Activated naive CD4-positive, alpha-beta T cell treated with anti-CD3 and anti-CD28 coated beads, Interleukin-2, amount 10 ng/mL, durations not matched to agents 7 days and 5 days (primary cell): ENCODE measurements at regions not wholly inside any gene's neighbourhood (a gene's known extent, or its start where the extent isn't known, plus 50 kb on each side); places are given as distances from the start of the nearest gene placed in this dataset.
"Not testable (repeated sequence)": the region's sequence is repeated elsewhere in the genome, so short reads cannot be mapped to it uniquely, and the experiment has no call there.

Experiments used
- CTCF ChIA-PET: fragments of 350-600 bp; sonication (Branson Sonifier 250); formaldehyde crosslinking; loops from one replicate; lab custom pipeline; 2021; ENCODE audit warnings: antibody characterized with exemption; lab: Charles Lee
- DNase-seq: peaks from one replicate; pipeline ENCODE4 v3.0.0-alpha.2; 2020
- H3K27ac Mint-ChIP-seq: one replicate; pipeline ENCODE4 v1.8.0; 2021; ENCODE audit warnings: mild to moderate bottlenecking, moderate library complexity, mixed read lengths
- H3K27me3 Mint-ChIP-seq: one replicate; pipeline ENCODE4 v1.8.0; 2021; ENCODE audit warnings: mild to moderate bottlenecking, mixed read lengths
- H3K36me3 Mint-ChIP-seq: one replicate; pipeline ENCODE4 v1.8.0; 2021; ENCODE audit warnings: mixed read lengths
- H3K4me1 Mint-ChIP-seq: one replicate; pipeline ENCODE4 v1.8.0; 2021; ENCODE audit warnings: mixed read lengths
- H3K4me3 Mint-ChIP-seq: one replicate; pipeline ENCODE4 v1.8.0; 2021; ENCODE audit warnings: mild to moderate bottlenecking, moderate library complexity, mixed read lengths
- H3K9me3 Mint-ChIP-seq: one replicate; pipeline ENCODE4 v1.8.0; 2021; ENCODE audit warnings: mixed read lengths

DNA sequence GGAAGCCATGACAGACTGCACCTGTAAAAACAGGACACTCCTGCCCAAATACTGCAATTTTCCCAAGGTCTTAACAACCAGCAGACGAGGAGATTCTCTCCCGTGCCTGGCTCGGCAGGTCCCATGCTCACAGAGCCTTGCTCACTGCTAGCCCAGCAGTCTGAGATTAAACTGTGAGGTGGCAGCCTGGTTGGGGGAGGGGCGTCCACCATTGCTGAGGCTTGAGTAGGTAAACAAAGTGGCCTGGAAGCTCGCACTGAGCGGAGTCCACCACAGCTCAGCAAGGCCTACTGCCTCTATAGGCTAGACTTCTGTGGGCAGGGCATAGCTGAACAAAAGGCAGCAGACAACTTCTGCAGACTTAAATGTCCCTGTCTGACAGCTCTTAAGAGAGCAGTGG, 80.3 kb downstream of the ANXA5 start:
- DNase-seq, H3K36me3 Mint-ChIP-seq, H3K4me1 Mint-ChIP-seq, H3K4me3 Mint-ChIP-seq, CTCF ChIA-PET, H3K9me3 Mint-ChIP-seq, H3K27ac Mint-ChIP-seq, H3K27me3 Mint-ChIP-seq: not testable (repeated sequence)

- Mint-ChIP-seq H3K27ac (no peak overlapping the region), H3K4me3 (no peak overlapping the region), H3K27me3 (peaks cover 4% of the 10 kb centered on the region), H3K9me3 (no peaks in the 10 kb centered on the region), H3K36me3 (no peaks in the 10 kb centered on the region), H3K4me1 (no peaks in the 10 kb centered on the region)
- CTCF ChIA-PET, result no interaction called here
- DNase-seq, result no peak
Measured at GRCh38 chr4:121614101-121614500, 82.7 kb downstream of the ANXA5 start.

DNA sequence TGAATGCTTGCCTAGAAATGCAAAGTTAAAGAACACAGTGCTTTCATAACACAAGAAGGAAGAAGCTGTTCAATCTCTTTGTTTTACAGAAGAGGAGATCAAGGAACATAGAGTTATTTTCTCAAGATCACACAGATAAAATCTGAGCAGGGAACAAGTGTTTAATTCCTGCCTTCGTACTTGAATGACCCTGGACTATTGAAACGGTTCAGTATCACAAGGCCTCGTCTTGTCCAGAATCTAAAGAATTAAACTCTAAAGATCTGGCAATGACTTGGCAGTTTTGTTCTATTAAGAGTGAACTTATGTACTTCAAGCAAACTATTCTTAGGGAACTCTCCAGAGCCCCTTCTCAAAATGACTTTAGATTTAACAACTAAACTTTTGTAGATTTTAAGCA, 97.7 kb downstream of the ANXA5 start:
- Mint-ChIP-seq H3K36me3 (no peaks in the 10 kb centered on the region), H3K27me3 (peaks cover 7% of the 10 kb centered on the region), H3K27ac (no peak overlapping the region), H3K9me3 (no peaks in the 10 kb centered on the region), H3K4me1 (no peaks in the 10 kb centered on the region), H3K4me3 (no peak overlapping the region)
- CTCF ChIA-PET, result no interaction called here
- no peak for DNase-seq

DNA sequence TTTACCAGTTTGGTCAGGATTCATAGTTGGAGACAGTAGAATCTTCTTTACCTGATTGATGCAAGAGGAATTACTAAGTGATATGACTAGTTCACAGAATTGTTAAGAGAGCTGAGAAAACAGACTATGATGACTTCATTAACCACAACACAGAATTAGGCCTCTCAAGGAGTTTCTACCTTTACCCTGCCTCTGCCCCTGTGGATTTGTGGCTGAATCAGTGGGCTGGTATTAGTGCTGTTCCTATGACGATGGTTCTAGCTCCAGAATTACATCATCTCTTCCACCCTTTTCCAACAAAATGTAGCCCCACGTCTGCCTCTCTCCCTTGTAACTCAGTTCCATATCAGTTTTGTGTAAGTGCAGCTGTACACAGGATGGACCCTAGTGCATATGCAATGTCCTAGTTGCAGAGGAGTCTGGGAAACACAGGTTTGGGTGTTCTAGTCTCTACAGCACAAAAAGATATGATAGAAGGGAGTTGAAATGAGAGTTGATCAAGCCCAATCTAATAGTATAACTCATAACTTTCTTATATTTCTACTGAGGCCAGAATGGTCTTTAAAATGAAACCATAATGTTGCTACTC, 99.3 kb downstream of the ANXA5 start:
- Mint-ChIP-seq H3K36me3 (no peaks in the 10 kb centered on the region), H3K4me1 (no peaks in the 10 kb centered on the region), H3K27me3 (peaks cover 7% of the 10 kb centered on the region), H3K4me3 (no peak overlapping the region), H3K27ac (no peak overlapping the region), H3K9me3 (no peaks in the 10 kb centered on the region)
- no peak for DNase-seq
- CTCF ChIA-PET, result no interaction called here

- CTCF ChIA-PET, result no interaction called here
Measured at GRCh38 chr4:121594796-121595526, 101.8 kb downstream of the ANXA5 start.

GRCh38 chr4:121593760-121594159, 103.0 kb downstream of the ANXA5 start:
- H3K27me3 Mint-ChIP-seq, result peaks cover 4% of the 10 kb centered on the region
- CTCF ChIA-PET, result no interaction called here
- no peak overlapping the region for H3K4me3 Mint-ChIP-seq
- H3K4me1 Mint-ChIP-seq, result no peaks in the 10 kb centered on the region
- H3K27ac Mint-ChIP-seq, result no peak overlapping the region
- no peaks in the 10 kb centered on the region for H3K9me3 Mint-ChIP-seq
- no peaks in the 10 kb centered on the region for H3K36me3 Mint-ChIP-seq
- no peak for DNase-seq

More at GRCh38 chr4:121594796-121595526, 101.8 kb downstream of the ANXA5 start:
- no peaks in the 10 kb centered on the region for H3K36me3 Mint-ChIP-seq
- H3K27me3 Mint-ChIP-seq, result peaks cover 4% of the 10 kb centered on the region
- H3K4me3 Mint-ChIP-seq, result no peak overlapping the region
- no peak for DNase-seq
- H3K4me1 Mint-ChIP-seq, result no peaks in the 10 kb centered on the region
- H3K27ac Mint-ChIP-seq, result no peak overlapping the region
- no peaks in the 10 kb centered on the region for H3K9me3 Mint-ChIP-seq

DNA sequence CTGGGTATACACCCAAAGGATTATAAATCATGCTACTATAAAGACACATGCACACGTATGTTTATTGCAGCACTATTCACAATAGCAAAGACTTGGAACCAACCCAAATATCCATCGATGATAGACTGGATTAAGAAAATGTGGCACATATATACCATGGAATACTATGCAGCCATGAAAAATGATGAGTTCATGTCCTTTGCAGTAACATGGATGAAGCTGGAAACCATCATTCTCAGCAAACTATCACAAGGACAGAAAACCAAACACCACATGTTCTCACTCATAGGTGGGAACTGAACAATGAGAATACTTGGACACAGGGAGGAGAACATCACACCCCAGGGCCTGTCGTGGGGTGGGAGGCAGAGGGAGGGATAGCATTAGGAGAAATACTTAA, 104.5 kb downstream of the ANXA5 start:
- H3K36me3 Mint-ChIP-seq, DNase-seq, H3K4me1 Mint-ChIP-seq, H3K9me3 Mint-ChIP-seq, H3K27me3 Mint-ChIP-seq, CTCF ChIA-PET, H3K27ac Mint-ChIP-seq, H3K4me3 Mint-ChIP-seq: not testable (repeated sequence)

DNA sequence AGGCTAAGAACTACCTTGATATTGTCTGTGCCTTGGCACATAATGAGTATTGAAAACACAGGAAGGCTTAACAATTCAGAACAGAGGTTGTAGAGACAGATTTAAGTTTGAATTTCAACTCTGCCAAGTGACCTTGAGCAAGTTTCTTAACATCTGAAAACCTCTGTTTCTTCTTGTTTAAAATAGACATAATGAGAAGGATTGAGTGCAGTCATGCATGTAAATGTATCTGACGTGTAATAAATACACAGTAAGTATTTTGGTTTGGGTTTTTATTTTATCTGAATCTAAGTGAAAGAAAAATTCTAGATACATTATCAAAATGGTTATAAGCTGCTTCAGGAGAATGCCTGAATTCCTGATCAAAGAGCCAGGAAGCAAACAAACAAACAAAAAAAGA, 111.9 kb downstream of the ANXA5 start:
- H3K9me3 Mint-ChIP-seq, result no peaks in the 10 kb centered on the region
- no peak overlapping the region for H3K4me3 Mint-ChIP-seq
- DNase-seq, result no peak
- H3K36me3 Mint-ChIP-seq, result no peaks in the 10 kb centered on the region
- H3K27me3 Mint-ChIP-seq, result peaks cover 5% of the 10 kb centered on the region
- no peak overlapping the region for H3K27ac Mint-ChIP-seq
- H3K4me1 Mint-ChIP-seq, result no peaks in the 10 kb centered on the region
- CTCF ChIA-PET, result no interaction called here

GRCh38 chr4:121583396-121583795, 113.4 kb downstream of the ANXA5 start:
- Mint-ChIP-seq H3K27me3 (peaks cover 5% of the 10 kb centered on the region), H3K36me3 (no peaks in the 10 kb centered on the region), H3K4me1 (no peaks in the 10 kb centered on the region), H3K9me3 (no peaks in the 10 kb centered on the region), H3K4me3 (no peak overlapping the region), H3K27ac (no peak overlapping the region)
- CTCF ChIA-PET, result no interaction called here
- no peak for DNase-seq

GRCh38 chr4:121582296-121582695, 114.5 kb downstream of the ANXA5 start:
- Mint-ChIP-seq H3K4me1 (no peaks in the 10 kb centered on the region), H3K27me3 (peaks cover 3% of the 10 kb centered on the region), H3K27ac (no peak overlapping the region), H3K9me3 (no peaks in the 10 kb centered on the region), H3K4me3 (no peak overlapping the region), H3K36me3 (no peaks in the 10 kb centered on the region)
- DNase-seq, result no peak
- CTCF ChIA-PET, result no interaction called here

DNA sequence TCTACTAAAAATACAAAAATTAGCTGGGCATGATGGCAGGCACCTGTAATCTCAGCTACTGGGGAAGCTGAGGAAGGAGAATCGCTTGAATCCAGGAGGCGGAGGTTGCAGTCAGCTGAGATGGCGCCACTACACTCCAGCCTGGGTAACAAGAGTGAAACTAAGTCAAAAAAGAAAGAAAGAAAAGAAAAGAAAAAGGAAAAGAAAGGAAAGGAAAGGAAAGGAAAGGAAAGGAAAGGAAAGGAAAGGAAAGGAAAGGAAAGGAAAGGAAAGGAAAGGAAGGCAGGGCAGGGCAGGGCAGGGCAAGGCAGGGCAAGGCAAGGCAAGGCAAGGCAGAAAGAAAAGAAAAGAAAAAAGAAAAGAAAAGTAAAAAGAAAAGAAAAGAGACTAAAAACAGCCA, 121.4 kb downstream of the ANXA5 start:
- H3K4me3 Mint-ChIP-seq, H3K27me3 Mint-ChIP-seq, H3K9me3 Mint-ChIP-seq, H3K36me3 Mint-ChIP-seq, DNase-seq, CTCF ChIA-PET, H3K4me1 Mint-ChIP-seq, H3K27ac Mint-ChIP-seq: not testable (repeated sequence)

DNA sequence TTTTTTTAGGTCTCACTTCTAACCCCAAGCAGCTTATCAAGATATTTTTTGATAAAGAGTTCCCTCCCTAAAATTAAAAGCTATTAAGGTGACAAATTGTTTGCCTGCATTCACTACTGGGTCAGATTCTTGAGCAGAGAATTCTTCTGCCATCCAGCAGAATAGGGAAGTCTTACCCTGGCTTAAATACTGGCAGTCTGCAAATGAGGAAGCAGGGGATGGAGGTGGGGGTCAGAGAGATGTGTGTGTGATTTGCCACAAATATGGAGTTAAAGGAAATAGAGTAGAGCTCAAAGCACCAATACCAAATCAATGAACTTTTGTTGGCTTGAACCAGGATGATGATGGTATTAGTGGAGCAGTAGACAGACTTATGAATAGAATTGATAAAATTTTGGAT, 122.2 kb downstream of the ANXA5 start:
- H3K27me3 Mint-ChIP-seq, result peaks cover 4% of the 10 kb centered on the region
- no peak overlapping the region for H3K27ac Mint-ChIP-seq
- no peaks in the 10 kb centered on the region for H3K4me1 Mint-ChIP-seq
- CTCF ChIA-PET, result no interaction called here
- DNase-seq, result no peak
- no peak overlapping the region for H3K4me3 Mint-ChIP-seq
- H3K36me3 Mint-ChIP-seq, result no peaks in the 10 kb centered on the region
- H3K9me3 Mint-ChIP-seq, result no peaks in the 10 kb centered on the region

GRCh38 chr4:121567748-121568147, 129.0 kb downstream of the ANXA5 start:
- no peaks in the 10 kb centered on the region for H3K4me1 Mint-ChIP-seq
- no peak overlapping the region for H3K4me3 Mint-ChIP-seq
- H3K27ac Mint-ChIP-seq, result no peak overlapping the region
- DNase-seq, result no peak
- CTCF ChIA-PET, result no interaction called here
- H3K27me3 Mint-ChIP-seq, result no peaks in the 10 kb centered on the region
- H3K9me3 Mint-ChIP-seq, result no peaks in the 10 kb centered on the region
- no peaks in the 10 kb centered on the region for H3K36me3 Mint-ChIP-seq

DNA sequence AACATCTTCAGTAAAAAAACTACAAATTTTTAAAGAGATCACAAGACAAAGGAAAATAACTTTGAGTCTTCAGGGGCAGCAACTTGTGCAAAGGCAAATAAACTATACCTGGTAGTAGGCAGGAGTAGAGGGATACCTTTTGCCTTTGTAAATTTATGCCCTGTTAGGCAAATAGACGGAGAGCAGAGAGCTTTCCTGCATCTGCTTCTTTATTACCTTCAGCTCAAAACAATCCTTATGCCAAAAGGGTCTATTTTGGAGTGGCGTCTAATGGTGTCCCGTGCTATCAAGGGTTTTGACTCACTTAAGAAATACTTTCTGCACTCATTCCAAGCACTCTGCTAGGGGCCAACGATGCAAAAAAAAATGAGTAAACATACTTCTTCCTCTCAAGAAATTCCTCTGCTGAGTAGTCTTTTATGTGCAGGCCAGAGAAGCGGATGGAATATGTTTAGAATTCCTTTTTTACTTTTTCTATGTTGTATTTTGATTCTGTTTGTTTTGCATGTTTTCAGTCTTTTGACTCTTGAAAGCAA, 131.9 kb downstream of the ANXA5 start:
- Mint-ChIP-seq H3K27me3 (no peaks in the 10 kb centered on the region), H3K36me3 (no peaks in the 10 kb centered on the region), H3K9me3 (no peaks in the 10 kb centered on the region), H3K27ac (no peak overlapping the region), H3K4me3 (no peak overlapping the region), H3K4me1 (no peaks in the 10 kb centered on the region)
- CTCF ChIA-PET, result no interaction called here
- DNase-seq, result no peak

GRCh38 chr4:121562811-121563210, 134.0 kb downstream of the ANXA5 start:
- CTCF ChIA-PET, result interaction anchor here (0.7 kb wide), 2 partner anchors 1201 to 1313 kb away, joined by 3 read pairs; no protein-coding TSS in a partner anchor
- H3K4me1 Mint-ChIP-seq, result no peaks in the 10 kb centered on the region

More at GRCh38 chr4:121562811-121563210, 134.0 kb downstream of the ANXA5 start:
- no peaks in the 10 kb centered on the region for H3K36me3 Mint-ChIP-seq
- no peaks in the 10 kb centered on the region for H3K27me3 Mint-ChIP-seq
- no peak overlapping the region for H3K4me3 Mint-ChIP-seq
- no peak for DNase-seq
- H3K9me3 Mint-ChIP-seq, result no peaks in the 10 kb centered on the region
- H3K27ac Mint-ChIP-seq, result no peak overlapping the region
